ENCODE measurements at regions not wholly inside any gene's neighbourhood (a gene's known extent, or its start where the extent isn't known, plus 50 kb on each side); places are given as distances from the start of the nearest gene placed in this dataset.

- no peaks in the 10 kb centered on the region for H3K36me3 ChIP-seq (ENCODE audit: control insufficient read depth, insufficient read depth, low read length)
- no peak overlapping the region for H3K4me3 ChIP-seq (ENCODE audit: low read depth, low read length)
- no peaks in the 10 kb centered on the region for H3K27me3 ChIP-seq (ENCODE audit: control insufficient read depth, insufficient read depth, low read length)
- no peak for DNase-seq (ENCODE audit: low read depth)
- TF ChIP-seq CTCF (IDR thresholded peaks at IDR 0.05; ENCODE audit: insufficient read depth, low read length, poor library complexity, severe bottlenecking): no peak
Measured at GRCh38 chr4:25536564-25537320, 118.9 kb upstream of the SLC34A2 start.

- Histone ChIP-seq H3K4me3 (ENCODE audit: low read depth, low read length) (no peak overlapping the region), H3K36me3 (ENCODE audit: control insufficient read depth, insufficient read depth, low read length) (no peaks in the 10 kb centered on the region), H3K27me3 (ENCODE audit: control insufficient read depth, insufficient read depth, low read length) (no peaks in the 10 kb centered on the region)
- no peak for DNase-seq (ENCODE audit: low read depth)
- TF ChIP-seq CTCF (IDR thresholded peaks at IDR 0.05; ENCODE audit: insufficient read depth, low read length, poor library complexity, severe bottlenecking): no peak
Measured at GRCh38 chr4:25538430-25538829, 117.2 kb upstream of the SLC34A2 start.

- no peak overlapping the region for H3K4me3 ChIP-seq (ENCODE audit: low read depth, low read length)
- no peaks in the 10 kb centered on the region for H3K27me3 ChIP-seq (ENCODE audit: control insufficient read depth, insufficient read depth, low read length)
- no peaks in the 10 kb centered on the region for H3K36me3 ChIP-seq (ENCODE audit: control insufficient read depth, insufficient read depth, low read length)
- DNase-seq (ENCODE audit: low read depth): no peak
- no peak for TF ChIP-seq CTCF (IDR thresholded peaks at IDR 0.05; ENCODE audit: insufficient read depth, low read length, poor library complexity, severe bottlenecking)
Measured at GRCh38 chr4:25539241-25539640, 116.4 kb upstream of the SLC34A2 start.

GRCh38 chr4:25540734-25541133 is 114.9 kb upstream of the SLC34A2 start:
- TF ChIP-seq CTCF (IDR thresholded peaks at IDR 0.05; ENCODE audit: insufficient read depth, low read length, poor library complexity, severe bottlenecking): no peak
- no peaks in the 10 kb centered on the region for H3K36me3 ChIP-seq (ENCODE audit: control insufficient read depth, insufficient read depth, low read length)
- H3K4me3 ChIP-seq (ENCODE audit: low read depth, low read length): no peak overlapping the region
- DNase-seq (ENCODE audit: low read depth): no peak
- no peaks in the 10 kb centered on the region for H3K27me3 ChIP-seq (ENCODE audit: control insufficient read depth, insufficient read depth, low read length)

- Histone ChIP-seq H3K36me3 (ENCODE audit: control insufficient read depth, insufficient read depth, low read length) (no peaks in the 10 kb centered on the region), H3K4me3 (ENCODE audit: low read depth, low read length) (no peak overlapping the region), H3K27me3 (ENCODE audit: control insufficient read depth, insufficient read depth, low read length) (no peaks in the 10 kb centered on the region)
- DNase-seq (ENCODE audit: low read depth): no peak
- no peak for TF ChIP-seq CTCF (IDR thresholded peaks at IDR 0.05; ENCODE audit: insufficient read depth, low read length, poor library complexity, severe bottlenecking)
Measured at GRCh38 chr4:25547343-25547742, 108.3 kb upstream of the SLC34A2 start.

GRCh38 chr4:25549413-25549812 is 106.2 kb upstream of the SLC34A2 start:
- Histone ChIP-seq H3K27me3 (ENCODE audit: control insufficient read depth, insufficient read depth, low read length) (no peaks in the 10 kb centered on the region), H3K4me3 (ENCODE audit: low read depth, low read length) (no peak overlapping the region), H3K36me3 (ENCODE audit: control insufficient read depth, insufficient read depth, low read length) (no peaks in the 10 kb centered on the region)
- no peak for TF ChIP-seq CTCF (IDR thresholded peaks at IDR 0.05; ENCODE audit: insufficient read depth, low read length, poor library complexity, severe bottlenecking)
- no peak for DNase-seq (ENCODE audit: low read depth)
